IPS-20b (cell line): ENCODE measurements at regions not wholly inside any gene's neighbourhood (a gene's known extent, or its start where the extent isn't known, plus 50 kb on each side); places are given as distances from the start of the nearest gene placed in this dataset.

Source experiments
- H3K27ac ChIP-seq: one replicate; pipeline ENCODE4 v1.5.1; 2013; ENCODE audit warnings: low read length
- H3K27me3 ChIP-seq: 2 replicates; pipeline ENCODE4 v1.6.1; 2013; ENCODE audit warnings: mild to moderate bottlenecking, low read length, inconsistent platforms; ENCODE audit not compliant: insufficient read depth
- H3K36me3 ChIP-seq: 2 replicates; pipeline ENCODE4 v1.6.1; 2013; ENCODE audit warnings: low read depth, mild to moderate bottlenecking, inconsistent platforms, low read length, moderate library complexity; ENCODE audit not compliant: insufficient read depth
- H3K4me1 ChIP-seq: 2 replicates; pipeline ENCODE4 v1.6.1; 2013; ENCODE audit warnings: mild to moderate bottlenecking, control low read depth, inconsistent platforms, low read length, moderate library complexity; ENCODE audit not compliant: insufficient read depth
- H3K4me3 ChIP-seq: 2 replicates; pipeline ENCODE4 v1.5.1; 2013; ENCODE audit warnings: mild to moderate bottlenecking, low read length, inconsistent platforms
- H3K9ac ChIP-seq: 2 replicates; pipeline ENCODE4 v1.6.1; 2013; ENCODE audit warnings: low read depth, mild to moderate bottlenecking, inconsistent platforms, low read length, moderate library complexity
- H3K9me3 ChIP-seq: 2 replicates; pipeline ENCODE4 v1.6.1; 2013; ENCODE audit warnings: mild to moderate bottlenecking, low read depth, low read length, inconsistent platforms; ENCODE audit not compliant: insufficient read depth

GRCh38 chr9:116062206-116062550 is 91.4 kb upstream of the PAPPA start:
- Histone ChIP-seq H3K36me3 (no peaks in the 10 kb centered on the region), H3K4me1 (no peaks in the 10 kb centered on the region), H3K4me3 (no peak overlapping the region), H3K9ac (no peak overlapping the region), H3K27me3 (no peaks in the 10 kb centered on the region), H3K27ac (no peak overlapping the region), H3K9me3 (no peaks in the 10 kb centered on the region)

- Histone ChIP-seq H3K4me3 (no peak overlapping the region), H3K9ac (no peak overlapping the region), H3K9me3 (no peaks in the 10 kb centered on the region), H3K36me3 (no peaks in the 10 kb centered on the region), H3K27ac (no peak overlapping the region), H3K4me1 (no peaks in the 10 kb centered on the region), H3K27me3 (no peaks in the 10 kb centered on the region)
Observed at GRCh38 chr9:116064970-116065369, 88.6 kb upstream of the PAPPA start.

GRCh38 chr9:116066221-116066620 is 87.4 kb upstream of the PAPPA start:
- no peaks in the 10 kb centered on the region for H3K27me3 ChIP-seq
- no peaks in the 10 kb centered on the region for H3K9me3 ChIP-seq
- H3K4me3 ChIP-seq: no peak overlapping the region
- no peak overlapping the region for H3K9ac ChIP-seq
- H3K4me1 ChIP-seq: no peaks in the 10 kb centered on the region
- H3K36me3 ChIP-seq: no peaks in the 10 kb centered on the region
- H3K27ac ChIP-seq: no peak overlapping the region

GRCh38 chr9:116067566-116067965 is 86.0 kb upstream of the PAPPA start:
- Histone ChIP-seq H3K4me1 (no peaks in the 10 kb centered on the region), H3K4me3 (no peak overlapping the region), H3K9ac (no peak overlapping the region), H3K36me3 (no peaks in the 10 kb centered on the region), H3K27me3 (no peaks in the 10 kb centered on the region), H3K9me3 (no peaks in the 10 kb centered on the region), H3K27ac (no peak overlapping the region)

- Histone ChIP-seq H3K9ac (no peak overlapping the region), H3K36me3 (no peaks in the 10 kb centered on the region), H3K9me3 (no peaks in the 10 kb centered on the region), H3K27ac (no peak overlapping the region), H3K4me3 (no peak overlapping the region), H3K4me1 (no peaks in the 10 kb centered on the region), H3K27me3 (no peaks in the 10 kb centered on the region)
Observed at GRCh38 chr9:116070256-116070914, 83.2 kb upstream of the PAPPA start.

- H3K4me3 ChIP-seq: no peak overlapping the region
- H3K27ac ChIP-seq: no peak overlapping the region
- no peaks in the 10 kb centered on the region for H3K27me3 ChIP-seq
- no peaks in the 10 kb centered on the region for H3K36me3 ChIP-seq
- H3K4me1 ChIP-seq: no peaks in the 10 kb centered on the region
- no peaks in the 10 kb centered on the region for H3K9me3 ChIP-seq
- no peak overlapping the region for H3K9ac ChIP-seq
Observed at GRCh38 chr9:116072046-116072445, 81.5 kb upstream of the PAPPA start.

GRCh38 chr9:116073826-116074225 is 79.8 kb upstream of the PAPPA start:
- Histone ChIP-seq H3K9ac (no peak overlapping the region), H3K27me3 (no peaks in the 10 kb centered on the region), H3K4me1 (no peaks in the 10 kb centered on the region), H3K36me3 (no peaks in the 10 kb centered on the region), H3K9me3 (no peaks in the 10 kb centered on the region), H3K27ac (no peak overlapping the region), H3K4me3 (no peak overlapping the region)

GRCh38 chr9:116074658-116075057 is 78.9 kb upstream of the PAPPA start:
- Histone ChIP-seq H3K4me3 (no peak overlapping the region), H3K4me1 (no peaks in the 10 kb centered on the region), H3K9ac (no peak overlapping the region), H3K36me3 (no peaks in the 10 kb centered on the region), H3K27ac (no peak overlapping the region), H3K27me3 (no peaks in the 10 kb centered on the region), H3K9me3 (no peaks in the 10 kb centered on the region)

GRCh38 chr9:116075191-116075590 is 78.4 kb upstream of the PAPPA start:
- no peaks in the 10 kb centered on the region for H3K27me3 ChIP-seq
- H3K27ac ChIP-seq: no peak overlapping the region
- H3K9me3 ChIP-seq: no peaks in the 10 kb centered on the region
- H3K36me3 ChIP-seq: no peaks in the 10 kb centered on the region
- no peak overlapping the region for H3K9ac ChIP-seq
- no peak overlapping the region for H3K4me3 ChIP-seq
- H3K4me1 ChIP-seq: no peaks in the 10 kb centered on the region

- Histone ChIP-seq H3K4me1 (no peaks in the 10 kb centered on the region), H3K4me3 (no peak overlapping the region), H3K27ac (no peak overlapping the region), H3K9ac (no peak overlapping the region), H3K36me3 (no peaks in the 10 kb centered on the region), H3K9me3 (no peaks in the 10 kb centered on the region), H3K27me3 (no peaks in the 10 kb centered on the region)
Observed at GRCh38 chr9:116078640-116079039, 75.0 kb upstream of the PAPPA start.

GRCh38 chr9:116080561-116080960 is 73.0 kb upstream of the PAPPA start:
- H3K27ac ChIP-seq: no peak overlapping the region
- no peaks in the 10 kb centered on the region for H3K27me3 ChIP-seq
- H3K4me1 ChIP-seq: no peaks in the 10 kb centered on the region

GRCh38 chr9:116081435-116082115 is 72.0 kb upstream of the PAPPA start:
- no peak overlapping the region for H3K4me3 ChIP-seq

More at GRCh38 chr9:116080561-116080960, 73.0 kb upstream of the PAPPA start:
- Histone ChIP-seq H3K9ac (no peak overlapping the region), H3K9me3 (no peaks in the 10 kb centered on the region), H3K4me3 (no peak overlapping the region), H3K36me3 (no peaks in the 10 kb centered on the region)

More at GRCh38 chr9:116081435-116082115, 72.0 kb upstream of the PAPPA start:
- no peaks in the 10 kb centered on the region for H3K4me1 ChIP-seq
- H3K9me3 ChIP-seq: no peaks in the 10 kb centered on the region
- H3K36me3 ChIP-seq: no peaks in the 10 kb centered on the region
- H3K27me3 ChIP-seq: no peaks in the 10 kb centered on the region
- no peak overlapping the region for H3K27ac ChIP-seq
- no peak overlapping the region for H3K9ac ChIP-seq
